Right cardiac atrium (tissue), 5 donors: ENCODE measurements at regions not wholly inside any gene's neighbourhood (a gene's known extent, or its start where the extent isn't known, plus 50 kb on each side); places are given as distances from the start of the nearest gene placed in this dataset.

Experiments used
- ATAC-seq, 2 donors: fragments of 200-7000 bp; cut with Tn5 transposase; one replicate each; pipeline versions ENCODE4 v1.8.0 to v1.9.1; 2020; ENCODE audit warnings: moderate library complexity in 2 of 2, mild to moderate bottlenecking in 1 of 2
- DNase-seq, 3 donors: peaks; one replicate each; pipeline ENCODE4 v3.0.0-alpha.2; 2020
- H3K27ac ChIP-seq: one replicate; pipeline ENCODE4 v1.5.1; 2013; ENCODE audit warnings: mild to moderate bottlenecking, low read length, control low read depth, moderate library complexity
- H3K27me3 ChIP-seq: one replicate; pipeline ENCODE4 v1.6.1; 2013; ENCODE audit not compliant: control insufficient read depth, insufficient read depth
- H3K4me1 ChIP-seq: one replicate; pipeline ENCODE4 v1.6.1; 2013; ENCODE audit warnings: low read length; ENCODE audit not compliant: control insufficient read depth, insufficient read depth
- H3K4me3 ChIP-seq: one replicate; pipeline ENCODE4 v1.5.1; 2013; ENCODE audit warnings: low read length, control low read depth
- H3K9me3 ChIP-seq: one replicate; pipeline ENCODE4 v1.6.1; 2013; ENCODE audit warnings: low read length; ENCODE audit not compliant: control insufficient read depth
- WGBS: extraction: QIAGEN DNeasy Blood & Tissue Kit; methylation state at CpG from one replicate; pipeline ENCODE4 v1.1.7; 2013; 5-methylcytosine and 5-hydroxymethylcytosine counted together
- intact Hi-C, 4 donors: fragments of 100-400 bp; cut with DNase I; formaldehyde crosslinking; loops; one replicate each; pipeline versions ENCODE4 v1.11.0 to v1.14.0; 2022 to 2023
- donor health status: healthy with polysubstance abuse.
- donor health status: DM: no; HTN: yes; CAD: no.
- donor health status: DM: no; HTN: no; CAD: no.
- donor health status: DM: no; HTN: yes; CAD: no; lungs with severe emphysema.
- donor health status: DM: yes; HTN: yes; CAD: no.

DNA sequence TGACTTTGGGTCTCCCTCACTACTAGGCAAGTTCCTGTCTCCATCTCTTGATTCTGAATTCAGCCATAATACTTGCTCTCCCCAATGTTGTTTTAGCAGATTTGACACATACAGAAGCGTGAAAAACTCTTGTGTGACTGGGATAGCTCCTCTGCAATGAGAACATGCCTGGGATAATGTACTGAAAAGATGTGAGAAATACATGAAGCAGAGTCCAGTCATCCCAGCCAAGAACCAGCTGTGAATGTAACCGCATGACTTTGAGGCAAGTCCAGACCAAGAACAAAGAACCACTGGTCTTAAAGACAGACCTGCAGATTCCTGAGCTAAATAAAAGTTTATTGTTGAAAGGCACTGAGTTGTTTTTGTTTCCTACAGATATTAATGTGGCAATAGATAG, 135.0 kb downstream of the NMUR2 start:
- intact Hi-C loops = loop anchor here in 1 of 4 donors (10.0 kb wide), 1 partner anchor 445 kb away; no protein-coding TSS in a partner anchor
- 25% methylated on average over 2 of the region's 2 CpGs for WGBS
- ATAC-seq (peak in 1 of 2 donors; percentile 57), DNase-seq (no peak)
- Histone ChIP-seq H3K27ac (no peak overlapping the region), H3K27me3 (no peaks in the 10 kb centered on the region), H3K4me1 (peaks cover 2% of the 10 kb centered on the region), H3K9me3 (no peaks in the 10 kb centered on the region), H3K4me3 (no peak overlapping the region)

DNA sequence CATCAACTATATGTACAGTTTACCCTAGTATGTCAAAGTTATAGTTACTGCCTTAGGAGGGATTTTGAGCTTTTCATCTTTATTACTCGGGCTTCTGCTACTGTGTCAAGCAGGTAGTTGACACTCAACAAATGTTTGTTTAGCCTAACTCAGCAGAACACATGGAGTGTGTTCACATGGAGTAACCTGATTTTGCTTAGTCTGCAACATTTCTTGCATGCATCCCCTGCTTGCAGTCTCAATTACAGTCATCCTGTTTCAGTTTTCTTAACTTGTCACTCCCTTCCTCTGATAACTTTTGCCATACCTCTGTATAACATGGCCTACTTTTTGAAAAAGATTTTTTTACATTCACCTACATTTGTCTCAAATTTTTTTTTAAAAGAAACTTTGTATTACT, 135.5 kb downstream of the NMUR2 start:
- intact Hi-C loops = loop anchor here in 3 of 4 donors (10.0 kb wide), 1 partner anchor 445 kb away; no protein-coding TSS in a partner anchor
- Histone ChIP-seq H3K27ac (no peak overlapping the region), H3K9me3 (no peaks in the 10 kb centered on the region), H3K27me3 (no peaks in the 10 kb centered on the region), H3K4me1 (peaks cover 2% of the 10 kb centered on the region), H3K4me3 (no peak overlapping the region)
- DNase-seq (no peak), ATAC-seq (no peak)
- 72% methylated on average over 1 of the region's 1 CpG for WGBS

DNA sequence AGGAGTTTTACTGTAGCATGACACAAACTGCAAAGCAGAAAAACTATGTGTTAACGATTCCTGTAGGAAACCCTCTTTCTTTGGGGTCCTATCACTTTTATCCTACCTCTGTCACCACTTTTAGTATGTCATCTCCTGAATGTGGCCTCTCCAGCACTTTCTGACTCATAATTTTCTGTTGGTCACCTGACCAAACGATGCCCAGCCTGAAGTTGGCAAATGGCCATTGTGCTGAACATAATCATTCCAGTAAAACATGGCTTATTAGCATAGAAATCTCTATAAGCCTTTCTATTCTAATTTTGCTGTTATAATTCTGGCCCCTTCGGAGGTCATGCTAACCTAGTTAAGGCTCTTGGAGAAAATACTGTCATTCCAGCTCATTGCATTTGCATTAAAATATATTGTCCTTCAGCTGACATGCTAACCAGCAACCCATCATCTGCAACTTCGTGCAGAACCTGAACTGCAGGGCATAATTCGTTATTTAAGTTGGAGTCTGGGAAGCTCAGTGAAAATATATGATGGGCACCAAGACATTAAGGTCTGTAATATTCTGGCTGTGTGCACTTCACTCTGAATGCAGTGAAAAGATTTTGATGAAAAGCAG, 140.3 kb downstream of the NMUR2 start:
- ATAC-seq = no peak
- intact Hi-C loops = loop anchor here in 3 of 4 donors (10.0 kb wide), 1 partner anchor 440 kb away; no protein-coding TSS in a partner anchor
- no peaks in the 10 kb centered on the region for H3K4me1 ChIP-seq

DNA sequence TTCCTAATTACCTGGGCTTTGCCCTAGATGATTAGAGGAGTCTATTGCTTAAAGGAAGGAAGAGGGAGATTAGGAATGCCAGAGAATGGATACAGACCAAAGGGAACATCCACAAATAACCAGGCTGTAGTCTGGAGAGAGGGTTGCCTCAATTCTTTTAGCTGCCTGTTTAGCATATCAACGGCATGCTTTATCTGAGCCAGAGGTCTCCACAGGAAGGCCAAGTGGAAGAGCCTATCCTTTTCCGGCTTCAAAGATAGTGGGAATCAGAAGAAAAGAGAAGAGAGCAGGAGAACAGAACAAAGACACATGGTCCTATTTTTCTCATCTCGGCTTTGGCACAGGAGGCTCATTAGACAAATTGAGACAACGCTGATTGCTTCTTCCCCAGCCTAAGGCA, 142.4 kb downstream of the NMUR2 start:
- Histone ChIP-seq H3K4me3 (no peak overlapping the region), H3K27me3 (no peaks in the 10 kb centered on the region), H3K9me3 (no peaks in the 10 kb centered on the region), H3K27ac (no peak overlapping the region), H3K4me1 (no peaks in the 10 kb centered on the region)
- ATAC-seq (no peak), DNase-seq (no peak)
- WGBS = 38% methylated on average over 4 of the region's 4 CpGs
- intact Hi-C loops = loop anchor here in 3 of 4 donors (10.0 kb wide), 1 partner anchor 438 kb away; no protein-coding TSS in a partner anchor

More for the DNA sequence above, 140.3 kb downstream of the NMUR2 start:
- 56% methylated on average over 5 of the region's 5 CpGs for WGBS
- H3K27ac ChIP-seq = no peak overlapping the region
- no peak for DNase-seq
- H3K9me3 ChIP-seq = no peaks in the 10 kb centered on the region
- no peak overlapping the region for H3K4me3 ChIP-seq
- no peaks in the 10 kb centered on the region for H3K27me3 ChIP-seq

DNA sequence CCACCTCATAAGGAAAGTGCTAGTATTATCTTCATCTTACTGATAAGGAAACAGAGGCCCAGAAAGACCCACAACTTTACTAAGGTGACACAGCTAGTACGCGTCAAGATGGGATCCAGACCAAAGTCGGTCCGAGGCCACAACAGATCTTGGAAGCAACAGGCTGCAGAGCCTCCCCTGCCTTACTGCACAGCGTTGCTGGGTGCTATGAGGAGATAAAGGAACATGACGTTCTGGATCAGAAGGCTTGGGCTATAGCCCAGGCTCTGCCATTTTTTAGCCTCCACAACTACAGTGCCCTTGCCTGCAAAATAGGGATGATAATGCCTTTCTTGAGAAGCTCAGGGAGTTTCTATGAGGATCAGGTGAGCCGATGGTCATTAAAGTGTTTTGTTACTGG, 144.1 kb downstream of the NMUR2 start:
- H3K27ac ChIP-seq = no peak overlapping the region
- no peak overlapping the region for H3K4me3 ChIP-seq
- H3K9me3 ChIP-seq = no peaks in the 10 kb centered on the region
- no peaks in the 10 kb centered on the region for H3K4me1 ChIP-seq
- 73% methylated on average over 7 of the region's 7 CpGs for WGBS
- intact Hi-C loops = loop anchor here in 3 of 4 donors (10.0 kb wide), 1 partner anchor 436 kb away; no protein-coding TSS in a partner anchor
- ATAC-seq = no peak
- no peaks in the 10 kb centered on the region for H3K27me3 ChIP-seq
- DNase-seq = no peak

DNA sequence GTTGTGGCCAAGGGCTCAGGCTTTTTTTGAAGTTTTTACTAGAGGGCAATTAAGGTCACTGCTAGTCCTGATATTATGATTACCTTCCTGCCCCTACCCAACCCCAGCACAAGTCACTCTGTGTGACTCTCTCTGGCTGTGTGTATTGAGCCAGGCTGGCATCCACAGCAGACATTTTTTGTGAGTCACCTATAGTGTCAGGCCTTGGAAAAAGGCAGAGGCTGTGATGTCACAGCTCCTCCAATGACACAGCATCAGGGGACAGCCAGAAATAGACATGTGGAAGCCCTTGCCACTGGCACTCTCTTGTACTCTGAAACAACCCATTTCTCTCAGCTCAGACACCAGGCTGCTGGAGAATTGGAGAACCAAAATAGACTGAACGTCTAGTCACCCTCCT, 145.4 kb downstream of the NMUR2 start:
- no peak overlapping the region for H3K4me3 ChIP-seq
- intact Hi-C loops = loop anchor here in 3 of 4 donors (10.0 kb wide), 1 partner anchor 435 kb away; no protein-coding TSS in a partner anchor
- ATAC-seq (peak; percentile 45 to 86), DNase-seq (peak in 1 of 3 donors; percentile 12)
- no peaks in the 10 kb centered on the region for H3K27me3 ChIP-seq
- H3K27ac ChIP-seq = peak overlapping the region; percentile 46
- H3K4me1 ChIP-seq = no peaks in the 10 kb centered on the region
- no peaks in the 10 kb centered on the region for H3K9me3 ChIP-seq
- 34% methylated on average over 1 of the region's 1 CpG for WGBS

DNA sequence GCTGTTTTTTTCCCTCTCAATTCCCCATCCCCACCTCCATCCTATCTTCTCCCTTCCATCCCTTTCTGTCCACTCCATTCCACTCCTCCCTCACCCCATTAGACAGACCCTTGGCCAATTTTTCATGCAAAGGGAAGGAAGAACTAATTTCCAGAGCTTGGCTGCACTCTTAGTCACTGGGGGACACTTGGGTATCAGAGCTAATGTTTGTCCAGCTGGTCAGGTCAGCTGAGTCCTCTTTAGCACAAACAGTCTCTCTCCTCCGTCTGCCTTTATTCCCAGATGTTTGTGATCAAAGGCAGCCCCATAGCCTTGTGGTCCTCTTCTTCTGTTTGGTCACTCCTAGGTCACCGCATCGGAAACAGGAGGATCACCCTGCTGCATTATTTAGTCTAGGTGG, 148.5 kb downstream of the NMUR2 start:
- DNase-seq = no peak
- no peak overlapping the region for H3K27ac ChIP-seq
- H3K4me3 ChIP-seq = no peak overlapping the region
- no peak for ATAC-seq
- H3K9me3 ChIP-seq = no peaks in the 10 kb centered on the region
- intact Hi-C loops = no loop called here
- H3K4me1 ChIP-seq = no peaks in the 10 kb centered on the region
- no peaks in the 10 kb centered on the region for H3K27me3 ChIP-seq
- 47% methylated on average over 3 of the region's 3 CpGs for WGBS

DNA sequence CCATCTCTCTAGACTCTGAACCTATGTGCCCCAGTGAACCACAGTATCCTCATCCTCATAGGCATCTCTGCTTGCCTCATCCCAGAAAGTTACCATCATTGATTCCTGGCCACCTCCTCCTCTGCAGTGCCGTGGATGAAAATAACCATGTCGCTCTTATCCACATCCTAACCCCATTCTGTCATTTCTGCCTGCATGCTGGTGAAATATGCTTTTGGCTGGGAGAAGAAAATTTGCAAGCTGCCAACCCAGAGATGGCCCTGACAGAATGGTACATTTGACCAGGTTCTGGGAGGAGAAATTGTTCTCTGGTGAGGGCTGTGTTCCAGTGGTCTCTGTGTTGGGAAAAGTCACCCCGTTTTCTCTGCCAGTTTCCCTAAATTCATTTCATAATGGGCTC, 149.7 kb downstream of the NMUR2 start:
- intact Hi-C loops = no loop called here
- H3K27me3 ChIP-seq = no peaks in the 10 kb centered on the region
- no peak overlapping the region for H3K27ac ChIP-seq
- no peaks in the 10 kb centered on the region for H3K9me3 ChIP-seq
- no peak overlapping the region for H3K4me3 ChIP-seq
- WGBS = 57% methylated on average over 3 of the region's 3 CpGs
- DNase-seq (no peak), ATAC-seq (no peak)
- no peaks in the 10 kb centered on the region for H3K4me1 ChIP-seq

DNA sequence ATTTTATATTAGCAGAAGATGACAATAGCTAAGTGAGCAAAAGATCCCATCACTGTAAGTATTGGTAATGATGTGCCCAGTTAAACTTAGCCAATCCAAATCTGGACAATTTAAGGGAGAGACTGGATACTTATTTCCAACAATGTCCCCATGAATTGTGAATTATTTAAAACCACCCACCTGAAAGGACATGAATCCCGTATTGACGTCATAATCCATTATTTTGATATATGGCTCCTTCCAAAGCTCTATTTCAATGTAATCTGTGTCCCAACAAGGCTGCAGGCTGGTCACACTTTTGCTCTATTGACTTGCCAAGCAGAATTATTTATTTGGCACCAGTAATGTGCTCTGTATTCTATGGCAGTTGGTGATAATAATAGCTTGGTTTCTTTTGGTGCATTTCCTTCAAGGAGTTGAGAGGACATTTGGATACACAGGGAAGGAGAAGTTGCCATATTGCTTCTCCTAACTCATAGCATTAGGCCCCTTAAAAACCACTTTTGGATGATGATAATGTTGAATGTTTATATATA, 157.2 kb downstream of the NMUR2 start:
- ATAC-seq (no peak), DNase-seq (no peak)
- WGBS = 84% methylated on average over 2 of the region's 2 CpGs
- intact Hi-C loops = no loop called here
- H3K4me1 ChIP-seq = no peaks in the 10 kb centered on the region
- H3K27ac ChIP-seq = no peak overlapping the region
- H3K4me3 ChIP-seq = no peak overlapping the region
- H3K27me3 ChIP-seq = no peaks in the 10 kb centered on the region
- H3K9me3 ChIP-seq = no peaks in the 10 kb centered on the region

DNA sequence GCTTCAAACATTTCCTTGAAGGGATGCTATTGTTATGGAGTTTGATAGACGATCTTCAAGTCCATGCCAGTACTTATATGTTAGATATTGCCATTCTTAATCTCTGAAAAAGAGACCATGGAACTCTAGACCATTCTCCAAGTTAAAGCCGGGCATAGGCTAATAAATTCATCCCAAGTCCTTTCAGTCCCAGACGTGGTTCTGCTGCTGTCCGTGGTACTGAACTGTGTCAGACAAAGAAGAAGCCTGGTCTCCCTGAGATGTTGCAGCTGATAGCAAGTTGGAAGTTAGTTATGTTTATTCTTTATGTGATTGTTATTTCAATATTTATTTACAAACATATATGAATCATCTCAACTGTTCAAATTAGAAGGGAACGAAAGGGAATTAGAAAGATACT, 158.7 kb downstream of the NMUR2 start:
- intact Hi-C loops = no loop called here
- no peaks in the 10 kb centered on the region for H3K4me1 ChIP-seq
- DNase-seq (peak in 2 of 3 donors; percentile 18 to 67), ATAC-seq (no peak)
- H3K27me3 ChIP-seq = no peaks in the 10 kb centered on the region
- WGBS = 24% methylated on average over 5 of the region's 5 CpGs
- H3K4me3 ChIP-seq = no peak overlapping the region
- H3K9me3 ChIP-seq = no peaks in the 10 kb centered on the region
- no peak overlapping the region for H3K27ac ChIP-seq

DNA sequence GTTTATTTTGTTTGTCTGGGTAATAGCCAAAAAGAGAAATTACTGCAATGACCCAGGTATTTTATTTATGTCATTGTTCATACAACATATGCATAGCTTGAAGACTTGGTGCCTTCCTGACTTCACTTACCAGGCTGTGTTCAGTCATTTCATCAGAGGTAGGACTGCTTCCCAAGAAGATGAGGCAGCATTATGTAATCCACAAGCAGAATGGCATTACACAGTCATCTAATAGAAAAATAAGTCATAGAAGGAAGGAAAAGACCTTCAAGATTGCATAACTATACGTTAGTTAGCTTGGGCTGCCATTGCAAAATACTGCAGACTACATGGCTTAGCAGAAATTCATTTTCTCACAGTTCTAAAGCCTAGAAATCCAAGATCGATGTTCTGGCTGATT, 167.5 kb downstream of the NMUR2 start:
- intact Hi-C loops = no loop called here
- Histone ChIP-seq H3K4me3 (no peak overlapping the region), H3K9me3 (no peaks in the 10 kb centered on the region), H3K27ac (no peak overlapping the region), H3K4me1 (no peaks in the 10 kb centered on the region), H3K27me3 (no peaks in the 10 kb centered on the region)
- WGBS = 58% methylated on average over 2 of the region's 2 CpGs
- no peak for DNase-seq
- no peak for ATAC-seq
